H1 (cell line): ENCODE measurements at regions not wholly inside any gene's neighbourhood (a gene's known extent, or its start where the extent isn't known, plus 50 kb on each side); places are given as distances from the start of the nearest gene placed in this dataset.

Experiments used
- CTCF ChIA-PET: fragments of 300-600 bp; sonication (Branson Sonifier 250); formaldehyde crosslinking; loops from one replicate; lab custom pipeline; 2021; ENCODE audit not compliant: partially characterized antibody; lab: Charles Lee
- POLR2A ChIA-PET: fragments of 300-600 bp; sonication (Branson Sonifier 250); formaldehyde crosslinking; loops from one replicate; lab custom pipeline; 2021; ENCODE audit warnings: inconsistent platforms; ENCODE audit not compliant: partially characterized antibody; lab: Charles Lee
- DNase-seq, 2 experiments: peaks; one replicate each; pipeline versions ENCODE4 v3.0.0 to v3.0.0-alpha.2; 2010 to 2022; ENCODE audit warnings: low spot score in 2 of 2, low read depth in 1 of 2, mixed read lengths in 1 of 2
- FAIRE-seq: peaks from 2 replicates; lab custom pipeline; 2011; peaks lifted over from hg19 to GRCh38; lab: Jason Lieb, UNC
- H2AFZ ChIP-seq: 2 replicates; pipeline ENCODE4 v1.8.1; 2012; ENCODE audit warnings: low read length, inconsistent platforms
- H2AK5ac ChIP-seq: 2 replicates; pipeline ENCODE4 v1.6.1; 2013; ENCODE audit warnings: low read depth, low read length
- H2BK120ac ChIP-seq: replicated peaks from 2 replicates; pipeline ENCODE3; 2013; ENCODE audit warnings: low read depth, low read length, inconsistent platforms
- H2BK12ac ChIP-seq: 2 replicates; pipeline ENCODE4 v1.6.1; 2013; ENCODE audit warnings: low read depth, low read length
- H2BK15ac ChIP-seq: 2 replicates; pipeline ENCODE4 v1.6.1; 2013; ENCODE audit warnings: low read length
- H2BK20ac ChIP-seq: 2 replicates; pipeline ENCODE4 v1.6.1; 2013; ENCODE audit warnings: low read length
- H2BK5ac ChIP-seq: 2 replicates; pipeline ENCODE4 v1.6.1; 2013; ENCODE audit warnings: low read depth, low read length
- H3K14ac ChIP-seq: 2 replicates; pipeline ENCODE4 v1.6.1; 2013; ENCODE audit warnings: inconsistent platforms; ENCODE audit not compliant: insufficient read length
- H3K18ac ChIP-seq: 2 replicates; pipeline ENCODE4 v1.6.1; 2013; ENCODE audit warnings: low read length; ENCODE audit errors: extremely low read depth
- H3K23ac ChIP-seq: 2 replicates; pipeline ENCODE4 v1.6.1; 2013; ENCODE audit warnings: inconsistent platforms; ENCODE audit not compliant: insufficient read length
- H3K23me2 ChIP-seq: 2 replicates; pipeline ENCODE4 v1.6.1; 2013; ENCODE audit warnings: low read depth, low read length
- H3K27ac ChIP-seq: 2 replicates; pipeline ENCODE4 v1.6.1; 2011; ENCODE audit warnings: low read depth, low read length, inconsistent platforms
- H3K27me3 ChIP-seq, 4 experiments: replicated peaks in 1 of 4; 1 replicate in 1 of 4; 2 replicates in 3 of 4; pipeline versions ENCODE4 v1.6.1 to v1.8.1; 2011 to 2013; ENCODE audit warnings: low read length in 3 of 4, mild to moderate bottlenecking in 3 of 4, inconsistent platforms in 2 of 4, mixed read lengths in 2 of 4, moderate library complexity in 1 of 4; ENCODE audit not compliant: control insufficient read depth in 3 of 4, insufficient read depth in 3 of 4; ENCODE audit errors: extremely low read depth in 1 of 4
- H3K36me3 ChIP-seq, 4 experiments: 2 replicates each; pipeline versions ENCODE4 v1.6.1 to v1.8.1; 2011 to 2013; ENCODE audit warnings: mild to moderate bottlenecking in 4 of 4, low read length in 3 of 4, moderate library complexity in 2 of 4, control low read depth in 1 of 4, inconsistent platforms in 1 of 4; ENCODE audit not compliant: insufficient read depth in 4 of 4, control insufficient read depth in 2 of 4
- H3K4ac ChIP-seq: replicated peaks from 2 replicates; pipeline ENCODE3; 2013; ENCODE audit warnings: low read length, low read depth, mixed read lengths, inconsistent platforms; ENCODE audit not compliant: insufficient read length
- H3K4me1 ChIP-seq, 4 experiments: replicated peaks in 1 of 4; 1 replicate in 1 of 4; 2 replicates in 3 of 4; pipeline versions ENCODE4 v1.6.1 to v1.8.1; 2011 to 2013; ENCODE audit warnings: low read length in 3 of 4, inconsistent platforms in 2 of 4, mixed read lengths in 1 of 4; ENCODE audit not compliant: insufficient read depth in 4 of 4, control insufficient read depth in 3 of 4
- H3K4me2 ChIP-seq, 2 experiments: 2 replicates each; pipeline versions ENCODE4 v1.6.1 to v1.8.1; 2011 to 2013; ENCODE audit warnings: low read depth in 2 of 2, low read length in 2 of 2, control low read depth in 1 of 2, inconsistent platforms in 1 of 2, mild to moderate bottlenecking in 1 of 2; ENCODE audit not compliant: insufficient read depth in 1 of 2
- H3K4me3 ChIP-seq, 4 experiments: fragments of 200-600, 300-600 bp in 1 of 4; sonication (generic), shearing (Covaris generic), sonication (Bioruptor Twin) in 1 of 4; 2 replicates each; pipeline versions ENCODE4 v1.5.1 to v1.8.1; 2011 to 2016; ENCODE audit warnings: low read length in 4 of 4, low read depth in 3 of 4, control low read depth in 2 of 4, inconsistent platforms in 2 of 4, mild to moderate bottlenecking in 2 of 4, mixed read lengths in 1 of 4, moderate library complexity in 1 of 4; ENCODE audit not compliant: insufficient read depth in 2 of 4; ENCODE audit errors: extremely low read depth in 1 of 4
- H3K56ac ChIP-seq: replicated peaks from 2 replicates; pipeline ENCODE3; 2013; ENCODE audit warnings: low read depth, mild to moderate bottlenecking, mixed read lengths, low read length, inconsistent platforms; ENCODE audit not compliant: insufficient read length
- H3K79me1 ChIP-seq: 2 replicates; pipeline ENCODE4 v1.6.1; 2013; ENCODE audit warnings: low read depth, low read length, control low read depth
- H3K79me2 ChIP-seq, 2 experiments: 2 replicates each; pipeline versions ENCODE4 v1.6.1 to v1.8.1; 2012 to 2013; ENCODE audit warnings: low read length in 2 of 2, mild to moderate bottlenecking in 2 of 2, inconsistent platforms in 1 of 2; ENCODE audit not compliant: insufficient read depth in 2 of 2, control insufficient read depth in 1 of 2
- H3K9ac ChIP-seq, 4 experiments: replicated peaks in 1 of 4; 1 replicate in 1 of 4; 2 replicates in 3 of 4; pipeline versions ENCODE4 v1.6.1 to v1.8.1; 2011 to 2013; ENCODE audit warnings: low read depth in 3 of 4, low read length in 3 of 4, control low read depth in 2 of 4, mild to moderate bottlenecking in 2 of 4, moderate library complexity in 2 of 4, inconsistent platforms in 1 of 4; ENCODE audit errors: extremely low read depth in 1 of 4
- H3K9me3 ChIP-seq, 2 experiments: 2 replicates each; pipeline versions ENCODE4 v1.6.1 to v1.8.1; 2012 to 2013; ENCODE audit warnings: mild to moderate bottlenecking in 2 of 2, moderate library complexity in 2 of 2, control low read depth in 1 of 2, inconsistent platforms in 1 of 2, low read depth in 1 of 2, low read length in 1 of 2, mixed read lengths in 1 of 2; ENCODE audit not compliant: insufficient read depth in 2 of 2
- H4K20me1 ChIP-seq, 2 experiments: replicated peaks in 1 of 2; 2 replicates each; pipeline versions ENCODE3 to v1.8.1; 2011 to 2013; ENCODE audit warnings: inconsistent platforms in 2 of 2, low read length in 2 of 2, mild to moderate bottlenecking in 1 of 2; ENCODE audit not compliant: insufficient read depth in 2 of 2, control insufficient read depth in 1 of 2
- H4K5ac ChIP-seq: 2 replicates; pipeline ENCODE4 v1.6.1; 2013; ENCODE audit warnings: low read length, low read depth, mixed read lengths, inconsistent platforms; ENCODE audit not compliant: insufficient read length
- H4K8ac ChIP-seq: 2 replicates; pipeline ENCODE4 v1.8.0; 2013; ENCODE audit warnings: mild to moderate bottlenecking, moderate library complexity, low read length, inconsistent platforms; ENCODE audit not compliant: insufficient read depth; ENCODE audit errors: extremely low read depth
- H4K91ac ChIP-seq: replicated peaks from 2 replicates; pipeline ENCODE3; 2013; ENCODE audit warnings: low read length, mixed read lengths, inconsistent platforms; ENCODE audit not compliant: insufficient read length
- CBX8 ChIP-seq: fragments of 300-800, 300-1000 bp; sonication (generic); IDR thresholded peaks from 2 replicates; pipeline ENCODE4 v1.7.1; 2016; ENCODE audit warnings: low read depth, low read length, borderline replicate concordance
- CREB1 ChIP-seq: IDR thresholded peaks from 2 replicates; pipeline ENCODE4 v1.6.1; 2012; ENCODE audit warnings: inconsistent platforms
- GTF2F1 ChIP-seq: IDR thresholded peaks from 2 replicates; pipeline ENCODE4 v1.6.1; 2012; ENCODE audit warnings: low read depth, low read length, improper control_type of control experiment, borderline replicate concordance
- KDM4A ChIP-seq: IDR thresholded peaks from one replicate; pipeline ENCODE4 v1.7.1; 2012; ENCODE audit warnings: low read depth, mild to moderate bottlenecking, moderate library complexity, low read length, inconsistent platforms; ENCODE audit not compliant: severe bottlenecking
- MAFK ChIP-seq: IDR thresholded peaks from 2 replicates; pipeline ENCODE4 v1.6.1; 2012; ENCODE audit warnings: low read depth, mild to moderate bottlenecking, improper control_type of control experiment, low read length
- NANOG ChIP-seq: IDR thresholded peaks from 2 replicates; pipeline ENCODE4 v1.6.1; 2011; ENCODE audit warnings: low read length, low read depth, mild to moderate bottlenecking, inconsistent platforms; ENCODE audit not compliant: insufficient read depth, poor library complexity, severe bottlenecking
- PHF8 ChIP-seq: fragments of 200-600 bp; sonication (generic); conservative IDR thresholded peaks from 2 replicates; pipeline ENCODE4 v1.7.1; 2012; ENCODE audit warnings: low read depth, mild to moderate bottlenecking, inconsistent platforms, low read length, moderate library complexity
- POU5F1 ChIP-seq: IDR thresholded peaks from 2 replicates; pipeline ENCODE4 v1.6.1; 2011; ENCODE audit warnings: low read depth, mild to moderate bottlenecking, low read length, moderate library complexity
- SAP30 ChIP-seq: fragments of 300-600 bp; sonication (generic); IDR thresholded peaks from 2 replicates; pipeline ENCODE4 v1.7.1; 2012; ENCODE audit warnings: low read length, moderate library complexity, mild to moderate bottlenecking, inconsistent platforms; ENCODE audit not compliant: insufficient read depth, insufficient replicate concordance
- SIRT6 ChIP-seq: IDR thresholded peaks from one replicate; pipeline ENCODE4 v1.7.1; 2012; ENCODE audit warnings: low read length, inconsistent platforms
- SRF ChIP-seq: IDR thresholded peaks from 2 replicates; pipeline ENCODE4 v1.6.1; 2011; ENCODE audit warnings: mild to moderate bottlenecking, low read depth, low read length, moderate library complexity
- TAF1 ChIP-seq: IDR thresholded peaks from 2 replicates; pipeline ENCODE4 v1.6.1; 2011; ENCODE audit warnings: mild to moderate bottlenecking, low read depth, low read length
- TEAD4 ChIP-seq: IDR thresholded peaks from 2 replicates; pipeline ENCODE4 v1.6.1; 2012; ENCODE audit warnings: low read depth, low read length, inconsistent platforms, mixed read lengths
- ZNF274 ChIP-seq: IDR thresholded peaks from 2 replicates; pipeline ENCODE4 v1.7.0; 2012; ENCODE audit warnings: low read length, borderline replicate concordance; ENCODE audit errors: extremely low read depth
- WGBS, 2 experiments: shearing (Covaris generic) in 1 of 2; methylation state at CpG; one replicate each; pipeline versions ENCODE4 v1.1.6 to v1.1.7; 2013 to 2015; ENCODE audit warnings: low lambda C conversion rate in 2 of 2, mixed read lengths in 2 of 2, inconsistent platforms in 1 of 2, low coverage in 1 of 2, missing lambda C conversion rate in 1 of 2; ENCODE audit not compliant: insufficient replicate concordance in 2 of 2, insufficient coverage in 1 of 2, insufficient read length in 1 of 2; ENCODE audit errors: extremely low coverage in 1 of 2, missing lambda C conversion rate in 1 of 2; 5-methylcytosine and 5-hydroxymethylcytosine counted together

GRCh38 chr13:84097148-84097547 lies 214.9 kb upstream of the SLITRK1 start (continued):
- TF ChIP-seq CBX8: no peak

GRCh38 chr13:84096216-84096615 lies 213.9 kb upstream of the SLITRK1 start:
- Histone ChIP-seq H4K20me1 (no peaks in the 10 kb centered on the region), H3K9ac (no peak overlapping the region), H3K18ac (no peak overlapping the region), H3K4me3 (no peak overlapping the region), H4K91ac (no peak overlapping the region), H2AFZ (no peak overlapping the region), H4K5ac (no peak overlapping the region), H3K9me3 (no peaks in the 10 kb centered on the region), H3K27ac (no peak overlapping the region), H2BK15ac (no peak overlapping the region), H3K4ac (no peak overlapping the region), H2AK5ac (no peak overlapping the region), H3K23me2 (no peaks in the 10 kb centered on the region), H2BK120ac (no peak overlapping the region), H3K27me3 (no peaks in the 10 kb centered on the region), H3K4me1 (no peaks in the 10 kb centered on the region), H2BK5ac (no peak overlapping the region), H3K56ac (no peak overlapping the region), H3K23ac (no peak overlapping the region), H4K8ac (no peak overlapping the region), H3K4me2 (no peak overlapping the region), H3K79me2 (no peaks in the 10 kb centered on the region), H3K14ac (no peak overlapping the region), H3K36me3 (no peaks in the 10 kb centered on the region), H3K79me1 (no peaks in the 10 kb centered on the region), H2BK12ac (no peak overlapping the region), H2BK20ac (no peak overlapping the region)
- ChIA-PET POLR2A (no interaction called here), CTCF (no interaction called here)
- no peak for DNase-seq
- no peak for FAIRE-seq
- WGBS, 2 experiments: 90% methylated on average over 1 of the region's 1 CpG; no CpG with 5 or more reads in 1 of the 2 experiments
- TF ChIP-seq TAF1 (no peak), SAP30 (no peak), GTF2F1 (no peak), POU5F1 (no peak), SRF (no peak), MAFK (no peak), ZNF274 (no peak), CREB1 (no peak), PHF8 (no peak), TEAD4 (no peak), KDM4A (no peak), SIRT6 (no peak), NANOG (no peak)
